ENCODE measurements at regions not wholly inside any gene's neighbourhood (a gene's known extent, or its start where the extent isn't known, plus 50 kb on each side); places are given as distances from the start of the nearest gene placed in this dataset.

DNA sequence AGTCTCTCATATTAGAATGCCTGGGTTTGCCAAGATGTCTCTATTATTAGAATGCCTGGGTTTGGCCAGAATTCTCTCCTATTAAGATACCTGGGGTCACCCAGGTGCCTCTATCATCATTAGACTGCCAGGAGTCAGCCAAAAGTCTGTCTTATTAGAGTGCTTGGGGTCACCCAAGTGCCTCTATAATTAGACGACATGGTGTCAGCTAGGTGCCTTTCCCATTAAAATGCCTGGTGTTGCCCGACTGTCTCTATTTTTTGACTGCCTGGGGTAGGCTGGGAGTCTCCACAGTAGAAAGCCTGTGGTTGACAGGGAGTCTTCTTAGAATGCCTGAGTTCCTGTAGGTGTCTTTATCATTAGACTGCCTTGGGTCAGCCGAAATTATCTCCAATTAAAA lies 1536.6 kb downstream of the UQCRFS1 start:
- Mint-ChIP-seq H3K27ac (ENCODE audit: unreplicated experiment) (no peak overlapping the region), H3K4me3 (no peak overlapping the region), H3K27me3 (ENCODE audit: low read depth) (no peaks in the 10 kb centered on the region), H3K36me3 (ENCODE audit: low read depth) (peaks cover 5% of the 10 kb centered on the region), H3K4me1 (no peaks in the 10 kb centered on the region), H3K9me3 (peaks cover 37% of the 10 kb centered on the region)
- TF ChIP-seq, protein P1, sequence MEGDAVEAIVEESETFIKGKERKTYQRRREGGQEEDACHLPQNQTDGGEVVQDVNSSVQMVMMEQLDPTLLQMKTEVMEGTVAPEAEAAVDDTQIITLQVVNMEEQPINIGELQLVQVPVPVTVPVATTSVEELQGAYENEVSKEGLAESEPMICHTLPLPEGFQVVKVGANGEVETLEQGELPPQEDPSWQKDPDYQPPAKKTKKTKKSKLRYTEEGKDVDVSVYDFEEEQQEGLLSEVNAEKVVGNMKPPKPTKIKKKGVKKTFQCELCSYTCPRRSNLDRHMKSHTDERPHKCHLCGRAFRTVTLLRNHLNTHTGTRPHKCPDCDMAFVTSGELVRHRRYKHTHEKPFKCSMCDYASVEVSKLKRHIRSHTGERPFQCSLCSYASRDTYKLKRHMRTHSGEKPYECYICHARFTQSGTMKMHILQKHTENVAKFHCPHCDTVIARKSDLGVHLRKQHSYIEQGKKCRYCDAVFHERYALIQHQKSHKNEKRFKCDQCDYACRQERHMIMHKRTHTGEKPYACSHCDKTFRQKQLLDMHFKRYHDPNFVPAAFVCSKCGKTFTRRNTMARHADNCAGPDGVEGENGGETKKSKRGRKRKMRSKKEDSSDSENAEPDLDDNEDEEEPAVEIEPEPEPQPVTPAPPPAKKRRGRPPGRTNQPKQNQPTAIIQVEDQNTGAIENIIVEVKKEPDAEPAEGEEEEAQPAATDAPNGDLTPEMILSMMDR (conservative IDR thresholded peaks at IDR 0.05): no peak
- DNase-seq (ENCODE audit: low read depth, low spot score): no peak

DNA sequence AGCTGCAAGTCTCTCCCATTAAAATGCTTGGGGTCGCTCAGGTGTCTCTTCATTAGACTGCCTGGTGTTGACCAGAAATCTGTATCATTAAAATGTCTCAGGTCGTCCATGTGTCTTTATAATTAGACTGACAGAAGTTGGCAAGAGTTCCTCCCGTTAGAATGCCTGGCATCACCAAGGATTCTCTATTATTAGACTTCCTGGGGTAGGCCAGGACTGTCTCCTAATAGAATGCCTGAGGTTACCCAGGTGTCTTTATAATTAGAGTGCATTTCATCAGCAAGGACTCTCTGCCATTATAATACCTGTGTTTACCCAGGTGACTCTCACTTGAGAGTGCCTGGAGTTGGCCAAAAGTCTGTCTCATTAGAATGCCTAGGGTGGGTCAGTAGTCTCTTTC lies 1537.2 kb downstream of the UQCRFS1 start:
- peaks cover 37% of the 10 kb centered on the region for H3K9me3 Mint-ChIP-seq
- H3K36me3 Mint-ChIP-seq (ENCODE audit: low read depth): peaks cover 5% of the 10 kb centered on the region
- TF ChIP-seq, protein P1 (conservative IDR thresholded peaks at IDR 0.05): no peak
- H3K4me3 Mint-ChIP-seq: no peak overlapping the region
- DNase-seq (ENCODE audit: low read depth, low spot score): no peak
- H3K4me1 Mint-ChIP-seq: no peaks in the 10 kb centered on the region
- H3K27me3 Mint-ChIP-seq (ENCODE audit: low read depth): no peaks in the 10 kb centered on the region
- no peak overlapping the region for H3K27ac Mint-ChIP-seq (ENCODE audit: unreplicated experiment)

DNA sequence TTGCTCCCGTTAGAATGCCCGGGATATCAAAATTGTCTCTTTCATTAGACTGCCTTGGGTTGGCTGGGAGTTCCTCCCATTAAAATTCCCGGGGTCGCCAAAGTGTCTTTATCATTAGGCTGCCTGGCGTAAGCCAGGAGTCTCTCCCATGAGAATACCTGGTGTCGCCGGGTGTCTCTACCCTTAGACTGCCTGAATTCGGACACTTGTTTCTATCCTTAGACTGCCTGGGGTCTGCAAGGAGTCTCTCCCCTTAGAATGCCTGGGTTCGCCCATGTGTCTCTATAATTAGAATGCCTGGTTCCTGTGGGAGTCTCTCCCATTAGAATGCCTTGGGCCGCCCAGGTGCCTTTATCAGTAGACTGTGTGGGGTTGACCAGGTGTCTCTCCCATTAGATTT lies 1538.2 kb downstream of the UQCRFS1 start:
- H3K4me3 Mint-ChIP-seq: no peak overlapping the region
- no peaks in the 10 kb centered on the region for H3K4me1 Mint-ChIP-seq
- peaks cover 39% of the 10 kb centered on the region for H3K9me3 Mint-ChIP-seq
- no peaks in the 10 kb centered on the region for H3K27me3 Mint-ChIP-seq (ENCODE audit: low read depth)
- H3K27ac Mint-ChIP-seq (ENCODE audit: unreplicated experiment): no peak overlapping the region
- TF ChIP-seq, protein P1 (conservative IDR thresholded peaks at IDR 0.05): no peak
- H3K36me3 Mint-ChIP-seq (ENCODE audit: low read depth): peaks cover 5% of the 10 kb centered on the region
- no peak for DNase-seq (ENCODE audit: low read depth, low spot score)

DNA sequence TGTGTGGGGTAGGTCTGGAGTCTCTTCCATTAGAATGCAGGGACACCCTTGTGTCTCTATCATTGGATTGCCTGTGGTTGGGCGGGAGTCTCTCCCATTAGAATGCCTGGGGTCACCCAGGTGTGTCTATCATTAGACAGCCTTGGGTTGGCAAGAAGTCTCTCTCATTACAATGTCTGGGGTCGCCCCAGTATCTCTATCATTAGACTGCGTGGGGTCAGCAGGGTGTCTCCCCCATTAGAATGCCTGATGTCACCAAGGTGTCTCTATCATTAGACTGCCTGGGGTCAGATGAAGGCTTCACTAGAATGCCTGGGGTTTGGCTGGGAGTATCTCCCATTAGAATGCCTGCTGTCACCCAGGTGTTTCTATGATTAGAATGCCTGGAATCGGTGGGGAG lies 1539.0 kb downstream of the UQCRFS1 start:
- Mint-ChIP-seq H3K27ac (ENCODE audit: unreplicated experiment) (no peak overlapping the region), H3K4me1 (no peaks in the 10 kb centered on the region), H3K9me3 (peaks cover 39% of the 10 kb centered on the region), H3K4me3 (no peak overlapping the region), H3K27me3 (ENCODE audit: low read depth) (no peaks in the 10 kb centered on the region), H3K36me3 (ENCODE audit: low read depth) (peaks cover 5% of the 10 kb centered on the region)
- TF ChIP-seq, protein P1 (conservative IDR thresholded peaks at IDR 0.05): no peak
- no peak for DNase-seq (ENCODE audit: low read depth, low spot score)

DNA sequence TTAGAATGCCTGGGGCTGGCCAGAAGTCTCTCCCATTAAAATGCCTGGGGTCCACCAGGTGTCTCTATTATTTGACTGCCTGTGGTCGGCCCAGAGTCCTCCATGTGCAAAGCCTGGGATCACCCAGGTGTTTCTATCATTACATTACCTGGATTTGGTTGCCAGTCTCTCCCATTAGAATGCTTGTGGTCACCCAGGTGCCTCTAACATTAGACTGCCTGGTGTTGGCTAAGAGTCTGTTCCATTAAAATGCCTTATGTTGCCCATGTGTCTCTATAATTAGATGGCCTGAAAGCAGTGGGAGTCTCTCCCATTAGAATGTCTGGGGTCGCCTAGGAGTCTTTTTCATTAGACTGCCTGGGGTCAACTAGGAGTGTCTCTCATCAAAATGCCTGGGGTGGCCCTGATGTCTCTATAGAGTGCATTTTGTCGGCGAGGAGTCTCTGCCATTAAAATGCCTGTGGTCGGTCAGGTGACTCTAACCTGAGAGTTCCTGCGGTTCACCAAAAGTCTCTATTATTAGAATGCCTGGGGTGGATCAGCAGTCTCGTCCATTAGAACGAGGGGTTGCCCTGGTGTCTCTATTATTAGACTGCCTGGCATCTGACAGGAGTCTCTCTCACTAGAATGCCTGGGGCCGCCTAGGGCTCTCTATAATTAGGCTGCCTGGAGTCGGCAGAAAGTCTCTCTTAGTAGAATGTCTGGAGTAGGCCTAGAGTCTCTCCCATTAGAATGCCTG lies 1540.5 kb downstream of the UQCRFS1 start:
- no peak overlapping the region for H3K4me3 Mint-ChIP-seq
- H3K27ac Mint-ChIP-seq (ENCODE audit: unreplicated experiment): no peak overlapping the region
- H3K9me3 Mint-ChIP-seq: peaks cover 33% of the 10 kb centered on the region
- H3K4me1 Mint-ChIP-seq: no peaks in the 10 kb centered on the region
- peaks cover 5% of the 10 kb centered on the region for H3K36me3 Mint-ChIP-seq (ENCODE audit: low read depth)
- no peak for DNase-seq (ENCODE audit: low read depth, low spot score)
- TF ChIP-seq, protein P1 (conservative IDR thresholded peaks at IDR 0.05): no peak
- no peaks in the 10 kb centered on the region for H3K27me3 Mint-ChIP-seq (ENCODE audit: low read depth)
